ENCODE measurements at regions not wholly inside any gene's neighbourhood (a gene's known extent, or its start where the extent isn't known, plus 50 kb on each side); places are given as distances from the start of the nearest gene placed in this dataset.

DNA sequence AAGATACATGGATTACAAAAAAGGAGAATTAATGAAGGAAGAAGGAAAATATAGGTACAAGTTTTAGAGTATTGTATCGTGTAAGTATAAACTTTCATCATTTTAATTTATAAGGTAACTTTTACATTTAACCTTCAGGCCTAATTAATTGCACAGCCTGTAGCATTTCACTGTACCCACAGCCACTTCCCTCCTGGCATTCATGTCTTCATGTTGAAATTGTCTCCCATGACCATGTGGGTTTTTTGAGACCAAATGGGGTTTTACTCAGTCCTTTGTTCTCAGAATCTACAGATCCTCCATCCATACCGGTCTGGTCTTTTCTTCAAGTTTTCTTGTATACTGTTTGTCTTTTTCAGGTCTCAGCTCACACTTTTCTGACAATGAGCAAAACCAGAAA, 194.3 kb upstream of the CLNK start:
- Histone ChIP-seq H3K4me2 (ENCODE audit: low read depth, low read length) (no peak overlapping the region), H2BK20ac (ENCODE audit: low read depth, low read length) (no peak overlapping the region), H3K14ac (replicated peaks; ENCODE audit: low read depth, low read length) (no peak overlapping the region), H3K18ac (ENCODE audit: low read depth, low read length) (no peak overlapping the region), H3K23ac (ENCODE audit: low read depth, low read length) (no peak overlapping the region), H2BK15ac (ENCODE audit: low read depth, low read length) (no peak overlapping the region), H2BK5ac (ENCODE audit: low read depth, low read length, poor library complexity, severe bottlenecking) (no peak overlapping the region), H2AK5ac (ENCODE audit: low read depth, low read length) (no peak overlapping the region), H3K4me1 (ENCODE audit: control insufficient read depth, insufficient read depth, low read length) (no peaks in the 10 kb centered on the region), H2AFZ (replicated peaks; ENCODE audit: low read length, poor library complexity) (no peak overlapping the region), H4K8ac (ENCODE audit: low read depth in 2 of 2, low read length in 2 of 2) (no peak overlapping the region), H2BK120ac (ENCODE audit: low read depth, low read length) (no peak overlapping the region), H4K91ac (ENCODE audit: insufficient read depth, low read depth, low read length) (no peak overlapping the region), H3K9me3 (ENCODE audit: control insufficient read depth, insufficient read depth, low read length) (no peaks in the 10 kb centered on the region), H3K9ac (ENCODE audit: low read depth, low read length) (no peak overlapping the region), H3K9me1 (ENCODE audit: insufficient read depth, low read length) (no peaks in the 10 kb centered on the region), H2AK9ac (replicated peaks; ENCODE audit: low read depth, low read length, poor library complexity) (no peak overlapping the region), H3K56ac (ENCODE audit: extremely low read depth, insufficient read depth, low read length) (no peak overlapping the region), H3K4ac (ENCODE audit: low read depth, low read length) (no peak overlapping the region), H3K27me3 (ENCODE audit: control insufficient read depth, insufficient read depth, low read length) (no peaks in the 10 kb centered on the region), H3K4me3 (ENCODE audit: insufficient read depth, low read depth, low read length) (no peak overlapping the region), H3K36me3 (ENCODE audit: control insufficient read depth, insufficient read depth, low read length) (no peaks in the 10 kb centered on the region), H3K27ac (ENCODE audit: insufficient read depth, low read length) (no peak overlapping the region), H4K20me1 (ENCODE audit: insufficient read depth, low read length) (no peaks in the 10 kb centered on the region), H3K79me1 (ENCODE audit: low read depth in 1 of 2, low read length in 2 of 2) (no peaks in the 10 kb centered on the region), H4K5ac (ENCODE audit: low read depth, low read length) (no peak overlapping the region)
- POLR2A ChIA-PET (ENCODE audit: unreplicated experiment), result no interaction called here
- in situ Hi-C loops (cut with MboI; ENCODE audit: low sequenced_read_pairs) (no loop called here), dilution Hi-C loops (cut with HindIII; ENCODE audit: low sequenced_read_pairs, unreplicated experiment) (no loop called here), intact Hi-C loops (cut with micrococcal nuclease) (no loop called here)
- ATAC-seq (ENCODE audit: low read depth) (no peak), DNase-seq (no peak)
- TF ChIP-seq POLR2A (IDR thresholded peaks at IDR 0.05; ENCODE audit: low read depth, low read length), result no peak
- no peak for TF ChIP-seq CEBPB (IDR thresholded peaks at IDR 0.05; ENCODE audit: low read depth, low read length)
- no TSS peak for BruUV-seq (replicated peaks)
- CTCF ChIA-PET, result no interaction called here
- no CpG with 5 or more reads among the region's 2 CpGs for WGBS, 2 experiments (ENCODE audit: extremely low coverage in 2 of 2, insufficient read length in 1 of 2)

All from IMR-90 (cell line).